ENCODE measurements at regions not wholly inside any gene's neighbourhood (a gene's known extent, or its start where the extent isn't known, plus 50 kb on each side); places are given as distances from the start of the nearest gene placed in this dataset.

DNA sequence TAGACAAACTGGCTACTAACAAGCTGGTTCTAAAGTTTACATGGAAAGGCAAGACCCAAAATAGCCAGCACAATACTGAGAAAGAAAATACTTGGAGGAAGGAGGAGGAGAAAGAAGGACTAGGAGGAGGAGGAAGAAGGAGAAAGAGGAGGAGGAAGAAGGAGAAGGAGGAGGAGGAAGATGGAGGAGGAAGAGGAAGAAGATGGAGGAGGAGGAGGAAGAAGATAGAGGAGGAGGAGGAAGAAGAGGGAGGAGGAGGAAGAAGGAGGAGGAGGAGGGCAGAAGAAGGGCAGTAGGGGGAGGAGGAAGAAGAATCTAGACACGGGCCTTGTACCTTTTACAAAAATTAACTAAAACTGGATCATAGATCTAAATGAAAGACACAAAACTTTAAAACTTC lies 92.6 kb downstream of the METTL4 start:
- Histone ChIP-seq H3K36me3 (ENCODE audit: control insufficient read depth in 4 of 4, insufficient read depth in 3 of 4, low read depth in 1 of 4, low read length in 3 of 4) (no peaks in the 10 kb centered on the region), H3K9me3 (ENCODE audit: control insufficient read depth in 4 of 4, low read length in 3 of 4) (no peaks in the 10 kb centered on the region), H3K9ac (ENCODE audit: low read depth in 1 of 2, low read length in 2 of 2) (no peak overlapping the region), H3K4me1 (ENCODE audit: control insufficient read depth in 4 of 4, insufficient read depth in 4 of 4, low read length in 3 of 4) (no peaks in the 10 kb centered on the region), H3K27ac (ENCODE audit: low read depth in 1 of 2, low read length in 2 of 2) (no peak overlapping the region), H3K4me3 (ENCODE audit: low read depth in 1 of 3, low read length in 3 of 3) (no peak overlapping the region), H3K27me3 (ENCODE audit: control insufficient read depth in 4 of 4, insufficient read depth in 4 of 4, low read length in 3 of 4) (no peaks in the 10 kb centered on the region)
- no peak for TF ChIP-seq SP1 (IDR thresholded peaks at IDR 0.05)
- TF ChIP-seq FOXA2 (IDR thresholded peaks at IDR 0.05) = no peak
- no peak for TF ChIP-seq HNF4A (conservative IDR thresholded peaks at IDR 0.05)
- 62% methylated on average over 1 of the region's 1 CpG for WGBS
- DNase-seq (ENCODE audit: low spot score) = no peak

DNA sequence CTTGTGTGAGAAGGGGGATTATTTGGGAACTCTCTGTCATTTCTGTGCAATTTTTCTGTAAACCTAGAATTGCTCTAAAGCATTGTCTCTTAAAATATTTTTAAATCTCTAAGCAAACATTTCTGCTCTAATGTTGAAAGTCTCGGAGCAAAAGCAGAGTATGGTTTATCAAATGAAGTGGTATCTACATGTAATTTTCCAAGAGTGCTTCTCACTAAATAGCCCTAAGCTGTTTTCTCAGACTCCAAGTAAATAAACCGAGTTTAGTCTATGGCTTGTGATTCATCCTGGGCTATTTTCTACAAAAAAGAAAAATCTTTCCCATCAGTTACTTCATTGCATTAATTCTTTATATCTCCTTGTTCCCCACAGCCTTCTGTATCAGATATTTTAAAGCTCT lies 90.8 kb downstream of the METTL4 start:
- 84% methylated on average over 2 of the region's 2 CpGs for WGBS
- Histone ChIP-seq H3K27me3 (ENCODE audit: control insufficient read depth in 4 of 4, insufficient read depth in 4 of 4, low read length in 3 of 4) (no peaks in the 10 kb centered on the region), H3K9me3 (ENCODE audit: control insufficient read depth in 4 of 4, low read length in 3 of 4) (no peaks in the 10 kb centered on the region), H3K27ac (ENCODE audit: low read depth in 1 of 2, low read length in 2 of 2) (no peak overlapping the region), H3K9ac (ENCODE audit: low read depth in 1 of 2, low read length in 2 of 2) (no peak overlapping the region), H3K4me3 (ENCODE audit: low read depth in 1 of 3, low read length in 3 of 3) (no peak overlapping the region), H3K36me3 (ENCODE audit: control insufficient read depth in 4 of 4, insufficient read depth in 3 of 4, low read depth in 1 of 4, low read length in 3 of 4) (no peaks in the 10 kb centered on the region), H3K4me1 (ENCODE audit: control insufficient read depth in 4 of 4, insufficient read depth in 4 of 4, low read length in 3 of 4) (no peaks in the 10 kb centered on the region)
- TF ChIP-seq TAF1 (conservative IDR thresholded peaks at IDR 0.05) = no peak
- no peak for TF ChIP-seq HNF4G (IDR thresholded peaks at IDR 0.05)
- TF ChIP-seq, protein P1, sequence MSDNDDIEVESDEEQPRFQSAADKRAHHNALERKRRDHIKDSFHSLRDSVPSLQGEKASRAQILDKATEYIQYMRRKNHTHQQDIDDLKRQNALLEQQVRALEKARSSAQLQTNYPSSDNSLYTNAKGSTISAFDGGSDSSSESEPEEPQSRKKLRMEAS (IDR thresholded peaks at IDR 0.05) = no peak
- no peak for DNase-seq (ENCODE audit: low spot score)

DNA sequence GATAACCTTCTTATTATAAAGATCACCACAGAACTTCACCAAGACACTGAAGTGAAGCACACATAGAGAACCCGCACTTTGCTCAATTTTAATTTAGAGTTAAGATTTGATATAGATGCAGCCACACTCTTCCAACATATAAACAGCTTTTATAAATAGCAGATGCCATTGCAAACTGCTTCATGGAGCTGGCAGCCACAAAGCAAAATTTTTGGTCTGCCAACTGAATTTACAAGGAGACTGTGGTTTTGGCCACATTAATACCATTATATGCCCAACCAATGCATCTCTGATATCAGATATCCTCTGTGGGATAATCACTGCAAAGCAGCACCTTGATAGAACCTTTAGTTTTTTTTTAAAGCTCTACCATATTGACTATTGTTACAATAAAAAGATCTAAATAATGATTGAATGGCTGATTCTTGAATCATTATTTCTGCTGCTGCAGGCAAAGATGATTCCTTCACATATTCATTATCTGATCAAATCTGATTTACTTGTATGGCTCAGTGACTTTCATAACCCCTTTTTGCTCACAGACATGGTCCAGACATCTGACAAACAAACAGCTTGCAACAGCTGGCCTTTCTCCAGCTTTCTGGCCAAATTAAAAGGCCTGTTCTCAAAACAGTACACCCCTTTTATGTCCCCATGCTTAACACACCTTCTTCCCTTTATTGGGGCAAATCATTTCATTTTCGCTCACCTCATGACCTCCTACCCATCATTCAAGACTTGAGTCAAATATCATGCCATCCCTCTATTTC lies 88.4 kb downstream of the METTL4 start:
- Histone ChIP-seq H3K9me3 (ENCODE audit: control insufficient read depth in 4 of 4, low read length in 3 of 4) (no peaks in the 10 kb centered on the region), H3K4me1 (ENCODE audit: control insufficient read depth in 4 of 4, insufficient read depth in 4 of 4, low read length in 3 of 4) (peaks cover 0 to 2% (median 0%) of the 10 kb centered on the region in 4 donors), H3K27ac (ENCODE audit: low read depth in 1 of 2, low read length in 2 of 2) (no peak overlapping the region), H3K36me3 (ENCODE audit: control insufficient read depth in 4 of 4, insufficient read depth in 3 of 4, low read depth in 1 of 4, low read length in 3 of 4) (no peaks in the 10 kb centered on the region), H3K27me3 (ENCODE audit: control insufficient read depth in 4 of 4, insufficient read depth in 4 of 4, low read length in 3 of 4) (no peaks in the 10 kb centered on the region), H3K4me3 (ENCODE audit: low read depth in 1 of 3, low read length in 3 of 3) (no peak overlapping the region), H3K9ac (ENCODE audit: low read depth in 1 of 2, low read length in 2 of 2) (no peak overlapping the region)
- WGBS = 95% methylated on average over 2 of the region's 2 CpGs
- TF ChIP-seq, protein P2, sequence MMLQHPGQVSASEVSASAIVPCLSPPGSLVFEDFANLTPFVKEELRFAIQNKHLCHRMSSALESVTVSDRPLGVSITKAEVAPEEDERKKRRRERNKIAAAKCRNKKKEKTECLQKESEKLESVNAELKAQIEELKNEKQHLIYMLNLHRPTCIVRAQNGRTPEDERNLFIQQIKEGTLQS (IDR thresholded peaks at IDR 0.05) = no peak
- TF ChIP-seq RAD21 (IDR thresholded peaks at IDR 0.05) (no peak), TAF1 (conservative IDR thresholded peaks at IDR 0.05) (no peak), YY1 (IDR thresholded peaks at IDR 0.05) (no peak), SP1 (IDR thresholded peaks at IDR 0.05) (no peak), RXRA (IDR thresholded peaks at IDR 0.05) (no peak), HNF4A (conservative IDR thresholded peaks at IDR 0.05) (no peak), GABPA (IDR thresholded peaks at IDR 0.05 in 1 of 2, conservative IDR thresholded peaks at IDR 0.05 in 1 of 2) (no peak), HNF4G (IDR thresholded peaks at IDR 0.05) (no peak), EGR1 (IDR thresholded peaks at IDR 0.05; ENCODE audit: low read depth in 2 of 2) (no peak), FOXA2 (IDR thresholded peaks at IDR 0.05) (no peak), JUND (IDR thresholded peaks at IDR 0.05) (no peak), NR2F2 (IDR thresholded peaks at IDR 0.05) (no peak)
- TF ChIP-seq, protein P3, sequence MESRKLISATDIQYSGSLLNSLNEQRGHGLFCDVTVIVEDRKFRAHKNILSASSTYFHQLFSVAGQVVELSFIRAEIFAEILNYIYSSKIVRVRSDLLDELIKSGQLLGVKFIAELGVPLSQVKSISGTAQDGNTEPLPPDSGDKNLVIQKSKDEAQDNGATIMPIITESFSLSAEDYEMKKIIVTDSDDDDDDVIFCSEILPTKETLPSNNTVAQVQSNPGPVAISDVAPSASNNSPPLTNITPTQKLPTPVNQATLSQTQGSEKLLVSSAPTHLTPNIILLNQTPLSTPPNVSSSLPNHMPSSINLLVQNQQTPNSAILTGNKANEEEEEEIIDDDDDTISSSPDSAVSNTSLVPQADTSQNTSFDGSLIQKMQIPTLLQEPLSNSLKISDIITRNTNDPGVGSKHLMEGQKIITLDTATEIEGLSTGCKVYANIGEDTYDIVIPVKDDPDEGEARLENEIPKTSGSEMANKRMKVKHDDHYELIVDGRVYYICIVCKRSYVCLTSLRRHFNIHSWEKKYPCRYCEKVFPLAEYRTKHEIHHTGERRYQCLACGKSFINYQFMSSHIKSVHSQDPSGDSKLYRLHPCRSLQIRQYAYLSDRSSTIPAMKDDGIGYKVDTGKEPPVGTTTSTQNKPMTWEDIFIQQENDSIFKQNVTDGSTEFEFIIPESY (IDR thresholded peaks at IDR 0.05) = no peak
- TF ChIP-seq, protein P1 (IDR thresholded peaks at IDR 0.05) = no peak
- TF ChIP-seq, protein P4, sequence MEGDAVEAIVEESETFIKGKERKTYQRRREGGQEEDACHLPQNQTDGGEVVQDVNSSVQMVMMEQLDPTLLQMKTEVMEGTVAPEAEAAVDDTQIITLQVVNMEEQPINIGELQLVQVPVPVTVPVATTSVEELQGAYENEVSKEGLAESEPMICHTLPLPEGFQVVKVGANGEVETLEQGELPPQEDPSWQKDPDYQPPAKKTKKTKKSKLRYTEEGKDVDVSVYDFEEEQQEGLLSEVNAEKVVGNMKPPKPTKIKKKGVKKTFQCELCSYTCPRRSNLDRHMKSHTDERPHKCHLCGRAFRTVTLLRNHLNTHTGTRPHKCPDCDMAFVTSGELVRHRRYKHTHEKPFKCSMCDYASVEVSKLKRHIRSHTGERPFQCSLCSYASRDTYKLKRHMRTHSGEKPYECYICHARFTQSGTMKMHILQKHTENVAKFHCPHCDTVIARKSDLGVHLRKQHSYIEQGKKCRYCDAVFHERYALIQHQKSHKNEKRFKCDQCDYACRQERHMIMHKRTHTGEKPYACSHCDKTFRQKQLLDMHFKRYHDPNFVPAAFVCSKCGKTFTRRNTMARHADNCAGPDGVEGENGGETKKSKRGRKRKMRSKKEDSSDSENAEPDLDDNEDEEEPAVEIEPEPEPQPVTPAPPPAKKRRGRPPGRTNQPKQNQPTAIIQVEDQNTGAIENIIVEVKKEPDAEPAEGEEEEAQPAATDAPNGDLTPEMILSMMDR (IDR thresholded peaks at IDR 0.05; ENCODE audit: low read depth, low read length, missing input control) = no peak
- DNase-seq (ENCODE audit: low spot score) = no peak
